Heart left ventricle (tissue), 16 donors: ENCODE measurements at regions not wholly inside any gene's neighbourhood (a gene's known extent, or its start where the extent isn't known, plus 50 kb on each side); places are given as distances from the start of the nearest gene placed in this dataset.

Experiments
- ATAC-seq, 4 donors: fragments of 200-7000 bp; cut with Tn5 transposase; one replicate each; pipeline ENCODE4 v1.9.1; 2020 to 2022; ENCODE audit warnings: moderate library complexity in 4 of 4, mild to moderate bottlenecking in 3 of 4, moderate number of reproducible peaks in 1 of 4
- DNase-seq, 5 donors: peaks; one replicate each; pipeline ENCODE4 v3.0.0-alpha.2; 2020
- H3K27ac ChIP-seq, 12 donors: fragments of 200-600 bp; sonication (generic) in 4 of 12; one replicate each; pipeline versions ENCODE4 v1.5.0 to v1.8.0; 2016 to 2022; ENCODE audit warnings: mild to moderate bottlenecking in 2 of 12
- H3K27me3 ChIP-seq, 9 donors: fragments of 200-600 bp; sonication (generic) in 2 of 9; one replicate each; pipeline versions ENCODE4 v1.5.1 to v1.8.0; 2016 to 2022; ENCODE audit warnings: mild to moderate bottlenecking in 3 of 9
- H3K36me3 ChIP-seq, 9 donors: fragments of 200-600 bp; sonication (generic) in 2 of 9; one replicate each; pipeline versions ENCODE4 v1.5.0 to v1.8.0; 2018 to 2022; ENCODE audit warnings: mild to moderate bottlenecking in 2 of 9
- H3K4me1 ChIP-seq, 12 donors: fragments of 200-600 bp; sonication (generic) in 4 of 12; one replicate each; pipeline versions ENCODE4 v1.5.0 to v1.8.0; 2016 to 2022; ENCODE audit warnings: mild to moderate bottlenecking in 3 of 12
- H3K4me3 ChIP-seq, 12 donors: fragments of 200-600 bp; sonication (generic) in 4 of 12; one replicate each; pipeline versions ENCODE4 v1.5.0 to v1.8.0; 2017 to 2022; ENCODE audit warnings: mild to moderate bottlenecking in 9 of 12, moderate library complexity in 4 of 12
- H3K9me3 ChIP-seq, 12 donors: fragments of 200-600 bp; sonication (generic) in 4 of 12; one replicate each; pipeline versions ENCODE4 v1.5.0 to v1.8.0; 2016 to 2022; ENCODE audit warnings: mild to moderate bottlenecking in 1 of 12
- POLR2A ChIP-seq, 2 donors: fragments of 450-650 bp; IDR thresholded peaks; one replicate each; pipeline ENCODE4 v1.6.1; 2017; ENCODE audit warnings: antibody characterized with exemption in 2 of 2, mild to moderate bottlenecking in 2 of 2, moderate library complexity in 2 of 2
- WGBS, 4 donors: extraction: QIAGEN DNeasy Blood & Tissue Kit in 2 of 4; methylation state at CpG; one replicate each; pipeline versions ENCODE4 v1.1.5 to v1.1.7; 2013 to 2018; 5-methylcytosine and 5-hydroxymethylcytosine counted together
- intact Hi-C, 10 donors: fragments of 100-400 bp; cut with DNase I; formaldehyde crosslinking; loops; one replicate each; pipeline versions ENCODE4 v1.11.1 to v1.14.2; 2022
- TF ChIP-seq, protein P1 (sequence below), 12 donors: fragments of 200-600 bp; sonication (generic) in 4 of 12; IDR thresholded peaks; one replicate each; pipeline versions ENCODE4 v1.5.0 to v1.8.0; 2018 to 2022; ENCODE audit warnings: antibody characterized with exemption in 12 of 12, mild to moderate bottlenecking in 5 of 12
- donor health status: ischemic (EF 13 %, LVEDD 7.1; RV severe dilation, severe dysfunction).
- donor health status: healthy with polysubstance abuse.
- donor health status: DM: no; HTN: yes; CAD: no.
- donor health status: DM: no; HTN: no; CAD: no.
- donor health status: ischemic (EF 25% LVEDD 6.9; RV normal size, moderate dysfunction).
- donor health status: ischemic (EF 25% LVEDD 5.7; RV mildly dilated, moderate dysfunction).
- donor health status: healthy.
- donor health status: DM: yes; HTN: yes; CAD: no.
- donor health status: ischemic (EF 35%, LVEDD 5.7; RV mildly dilated, moderate dysfunction).
- donor health status: nonischemic (EF 11% LVEDD 7.7; RV severe dilation, severe dysfunction).
- donor health status: DM: yes; HTN: yes; CAD: no.
- donor health status: PGD.
- donor health status: ischemic (EF 29% LVEDD 5.4; RV normal size, mild dysfunction).
- donor health status: nonischemic (EF 23%, LVEDD 6.1; RV moderate dilation, normal function).

- H3K27ac ChIP-seq, result no peak overlapping the region
- no peaks in the 10 kb centered on the region for H3K27me3 ChIP-seq
- 54 to 65% (median 56%) methylated on average over 2 of the region's 2 CpGs for WGBS, 4 donors
- H3K9me3 ChIP-seq, result no peaks in the 10 kb centered on the region
- TF ChIP-seq, protein P1, sequence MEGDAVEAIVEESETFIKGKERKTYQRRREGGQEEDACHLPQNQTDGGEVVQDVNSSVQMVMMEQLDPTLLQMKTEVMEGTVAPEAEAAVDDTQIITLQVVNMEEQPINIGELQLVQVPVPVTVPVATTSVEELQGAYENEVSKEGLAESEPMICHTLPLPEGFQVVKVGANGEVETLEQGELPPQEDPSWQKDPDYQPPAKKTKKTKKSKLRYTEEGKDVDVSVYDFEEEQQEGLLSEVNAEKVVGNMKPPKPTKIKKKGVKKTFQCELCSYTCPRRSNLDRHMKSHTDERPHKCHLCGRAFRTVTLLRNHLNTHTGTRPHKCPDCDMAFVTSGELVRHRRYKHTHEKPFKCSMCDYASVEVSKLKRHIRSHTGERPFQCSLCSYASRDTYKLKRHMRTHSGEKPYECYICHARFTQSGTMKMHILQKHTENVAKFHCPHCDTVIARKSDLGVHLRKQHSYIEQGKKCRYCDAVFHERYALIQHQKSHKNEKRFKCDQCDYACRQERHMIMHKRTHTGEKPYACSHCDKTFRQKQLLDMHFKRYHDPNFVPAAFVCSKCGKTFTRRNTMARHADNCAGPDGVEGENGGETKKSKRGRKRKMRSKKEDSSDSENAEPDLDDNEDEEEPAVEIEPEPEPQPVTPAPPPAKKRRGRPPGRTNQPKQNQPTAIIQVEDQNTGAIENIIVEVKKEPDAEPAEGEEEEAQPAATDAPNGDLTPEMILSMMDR (IDR thresholded peaks at IDR 0.05), result no peak
- TF ChIP-seq POLR2A (IDR thresholded peaks at IDR 0.05), result no peak
- intact Hi-C loops, result no loop called here
- no peaks in the 10 kb centered on the region for H3K4me1 ChIP-seq
- H3K36me3 ChIP-seq, result no peaks in the 10 kb centered on the region
- no peak for DNase-seq
- no peak overlapping the region for H3K4me3 ChIP-seq
- no peak for ATAC-seq
These were observed 218.6 kb upstream of the SYT1 start for GRCh38 chr12:78645956-78646355.

DNA sequence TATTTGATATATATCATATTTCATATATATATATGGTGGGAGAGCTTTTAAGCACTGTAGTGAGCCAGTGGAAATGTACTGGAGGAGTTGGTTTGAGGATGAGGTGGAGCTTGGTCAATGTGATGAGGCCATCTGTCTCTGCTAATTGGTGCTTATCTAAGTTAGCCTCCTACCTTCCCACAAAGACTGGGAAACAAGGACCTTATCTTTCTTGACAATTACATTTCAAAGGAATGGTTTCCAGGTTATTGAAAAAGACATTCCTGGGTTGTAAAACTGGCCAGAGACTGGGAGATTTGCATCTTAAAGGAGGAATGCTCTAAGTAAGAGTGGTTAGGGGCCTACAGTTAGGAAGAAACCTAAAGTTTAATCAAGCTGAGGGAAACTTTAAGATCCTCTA lies 212.8 kb upstream of the SYT1 start:
- DNase-seq (no peak), ATAC-seq (no peak)
- Histone ChIP-seq H3K4me1 (no peaks in the 10 kb centered on the region), H3K27ac (no peak overlapping the region), H3K4me3 (no peak overlapping the region), H3K9me3 (peaks cover 0 to 6% (median 0%) of the 10 kb centered on the region in 12 donors), H3K36me3 (no peaks in the 10 kb centered on the region), H3K27me3 (no peaks in the 10 kb centered on the region)
- intact Hi-C loops, result no loop called here
- TF ChIP-seq POLR2A (IDR thresholded peaks at IDR 0.05), result no peak
- TF ChIP-seq, protein P1 (IDR thresholded peaks at IDR 0.05), result no peak

- 65 to 78% (median 69%) methylated on average over 1 of the region's 1 CpG for WGBS, 4 donors
- intact Hi-C loops, result no loop called here
- ATAC-seq (no peak), DNase-seq (no peak)
- H3K4me3 ChIP-seq, result no peak overlapping the region
- no peak for TF ChIP-seq POLR2A (IDR thresholded peaks at IDR 0.05)
- TF ChIP-seq, protein P1 (IDR thresholded peaks at IDR 0.05), result no peak
- no peaks in the 10 kb centered on the region for H3K9me3 ChIP-seq
- no peaks in the 10 kb centered on the region for H3K36me3 ChIP-seq
- H3K27me3 ChIP-seq, result no peaks in the 10 kb centered on the region
- no peak overlapping the region for H3K27ac ChIP-seq
- no peaks in the 10 kb centered on the region for H3K4me1 ChIP-seq
These were observed 198.0 kb upstream of the SYT1 start for GRCh38 chr12:78666584-78666983.

GRCh38 chr12:78671295-78671694 lies 193.3 kb upstream of the SYT1 start:
- H3K4me1 ChIP-seq, result no peaks in the 10 kb centered on the region
- TF ChIP-seq, protein P1 (IDR thresholded peaks at IDR 0.05), result no peak
- 77 to 83% (median 79%) methylated on average over 4 of the region's 4 CpGs for WGBS, 4 donors
- H3K27me3 ChIP-seq, result no peaks in the 10 kb centered on the region
- intact Hi-C loops, result no loop called here
- H3K4me3 ChIP-seq, result no peak overlapping the region
- H3K9me3 ChIP-seq, result no peaks in the 10 kb centered on the region
- H3K27ac ChIP-seq, result no peak overlapping the region
- DNase-seq (no peak), ATAC-seq (no peak)
- no peaks in the 10 kb centered on the region for H3K36me3 ChIP-seq
